ENCODE measurements at regions not wholly inside any gene's neighbourhood (a gene's known extent, or its start where the extent isn't known, plus 50 kb on each side); places are given as distances from the start of the nearest gene placed in this dataset.

DNA sequence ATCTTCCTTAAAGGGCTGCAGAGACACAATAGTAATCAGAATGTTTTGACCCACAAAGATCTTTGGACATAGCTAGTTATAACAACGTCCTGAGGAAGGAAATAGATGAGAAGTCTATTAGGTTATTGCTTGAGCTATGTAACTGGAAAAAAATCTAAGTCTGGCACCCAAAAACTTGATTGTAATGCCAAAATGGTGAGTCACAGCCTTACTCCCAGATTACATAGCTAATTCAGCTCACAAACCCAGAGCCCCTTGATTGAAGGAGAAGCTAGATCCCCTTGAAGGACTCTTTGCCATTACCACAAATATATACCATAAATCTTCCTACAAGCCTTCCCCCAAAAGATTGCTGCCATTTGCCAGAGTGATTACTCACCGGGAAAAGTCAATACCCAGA is 341.8 kb upstream of the KIF2A start:
- H3K4me3 ChIP-seq, result no peak overlapping the region
- TF ChIP-seq, protein P1, sequence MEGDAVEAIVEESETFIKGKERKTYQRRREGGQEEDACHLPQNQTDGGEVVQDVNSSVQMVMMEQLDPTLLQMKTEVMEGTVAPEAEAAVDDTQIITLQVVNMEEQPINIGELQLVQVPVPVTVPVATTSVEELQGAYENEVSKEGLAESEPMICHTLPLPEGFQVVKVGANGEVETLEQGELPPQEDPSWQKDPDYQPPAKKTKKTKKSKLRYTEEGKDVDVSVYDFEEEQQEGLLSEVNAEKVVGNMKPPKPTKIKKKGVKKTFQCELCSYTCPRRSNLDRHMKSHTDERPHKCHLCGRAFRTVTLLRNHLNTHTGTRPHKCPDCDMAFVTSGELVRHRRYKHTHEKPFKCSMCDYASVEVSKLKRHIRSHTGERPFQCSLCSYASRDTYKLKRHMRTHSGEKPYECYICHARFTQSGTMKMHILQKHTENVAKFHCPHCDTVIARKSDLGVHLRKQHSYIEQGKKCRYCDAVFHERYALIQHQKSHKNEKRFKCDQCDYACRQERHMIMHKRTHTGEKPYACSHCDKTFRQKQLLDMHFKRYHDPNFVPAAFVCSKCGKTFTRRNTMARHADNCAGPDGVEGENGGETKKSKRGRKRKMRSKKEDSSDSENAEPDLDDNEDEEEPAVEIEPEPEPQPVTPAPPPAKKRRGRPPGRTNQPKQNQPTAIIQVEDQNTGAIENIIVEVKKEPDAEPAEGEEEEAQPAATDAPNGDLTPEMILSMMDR (IDR thresholded peaks at IDR 0.05; ENCODE audit: low read depth, low read length), result no peak
- H3K9me3 ChIP-seq (ENCODE audit: low read depth), result no peaks in the 10 kb centered on the region
- no peaks in the 10 kb centered on the region for H3K36me3 ChIP-seq
- H3K4me1 ChIP-seq (ENCODE audit: low read depth), result no peaks in the 10 kb centered on the region
- peak in 1 of 2 donors; percentile 0 for DNase-seq (ENCODE audit: low read depth in 1 of 2, low spot score in 1 of 2)
- no peak overlapping the region for H3K27ac ChIP-seq
- no peaks in the 10 kb centered on the region for H3K27me3 ChIP-seq

DNA sequence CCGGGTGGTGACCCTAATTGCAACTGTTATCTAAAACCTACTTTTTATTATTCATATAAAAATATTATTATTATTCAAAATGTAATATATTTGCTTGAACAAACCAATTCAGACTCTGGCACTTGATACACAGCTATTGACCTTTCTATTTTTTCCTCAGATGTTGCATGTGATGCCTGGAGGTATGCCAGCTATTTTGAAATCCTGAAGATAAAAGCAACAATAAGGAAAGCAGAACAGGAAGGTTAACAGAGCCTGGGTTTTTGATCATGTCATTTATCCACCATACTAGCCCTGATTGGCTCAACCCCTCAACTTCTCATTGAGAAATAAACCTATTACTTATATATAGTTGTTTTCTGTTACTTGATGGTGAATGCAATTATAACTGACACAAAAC is 340.9 kb upstream of the KIF2A start:
- Histone ChIP-seq H3K27me3 (no peaks in the 10 kb centered on the region), H3K4me3 (no peak overlapping the region), H3K9me3 (ENCODE audit: low read depth) (no peaks in the 10 kb centered on the region), H3K4me1 (ENCODE audit: low read depth) (no peaks in the 10 kb centered on the region), H3K36me3 (no peaks in the 10 kb centered on the region), H3K27ac (no peak overlapping the region)
- no peak for DNase-seq (ENCODE audit: low read depth in 1 of 2, low spot score in 1 of 2)
- TF ChIP-seq, protein P1 (IDR thresholded peaks at IDR 0.05; ENCODE audit: low read depth, low read length), result no peak

DNA sequence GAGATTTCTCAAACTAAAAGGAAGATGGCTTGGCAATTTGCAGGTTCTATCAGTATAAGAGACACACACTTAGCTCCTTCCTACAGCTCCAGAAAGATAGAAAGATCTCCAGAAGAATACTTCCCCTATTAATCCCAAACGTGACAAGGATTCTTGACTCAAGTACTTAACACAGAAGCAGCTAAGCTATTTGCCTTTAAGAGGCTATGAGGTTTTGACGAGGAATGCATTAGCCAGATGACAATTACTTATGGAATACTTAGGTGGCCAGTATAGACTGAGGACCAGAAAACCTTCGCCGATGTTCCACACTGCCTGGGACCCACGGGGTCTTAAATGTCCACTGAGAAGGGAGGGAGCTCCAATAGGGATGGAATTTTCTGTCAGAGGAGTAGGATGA is 340.5 kb upstream of the KIF2A start:
- no peak overlapping the region for H3K4me3 ChIP-seq
- TF ChIP-seq, protein P1 (IDR thresholded peaks at IDR 0.05; ENCODE audit: low read depth, low read length), result no peak
- H3K27me3 ChIP-seq, result no peaks in the 10 kb centered on the region
- no peaks in the 10 kb centered on the region for H3K9me3 ChIP-seq (ENCODE audit: low read depth)
- no peaks in the 10 kb centered on the region for H3K4me1 ChIP-seq (ENCODE audit: low read depth)
- DNase-seq (ENCODE audit: low read depth in 1 of 2, low spot score in 1 of 2), result no peak
- no peaks in the 10 kb centered on the region for H3K36me3 ChIP-seq
- no peak overlapping the region for H3K27ac ChIP-seq

DNA sequence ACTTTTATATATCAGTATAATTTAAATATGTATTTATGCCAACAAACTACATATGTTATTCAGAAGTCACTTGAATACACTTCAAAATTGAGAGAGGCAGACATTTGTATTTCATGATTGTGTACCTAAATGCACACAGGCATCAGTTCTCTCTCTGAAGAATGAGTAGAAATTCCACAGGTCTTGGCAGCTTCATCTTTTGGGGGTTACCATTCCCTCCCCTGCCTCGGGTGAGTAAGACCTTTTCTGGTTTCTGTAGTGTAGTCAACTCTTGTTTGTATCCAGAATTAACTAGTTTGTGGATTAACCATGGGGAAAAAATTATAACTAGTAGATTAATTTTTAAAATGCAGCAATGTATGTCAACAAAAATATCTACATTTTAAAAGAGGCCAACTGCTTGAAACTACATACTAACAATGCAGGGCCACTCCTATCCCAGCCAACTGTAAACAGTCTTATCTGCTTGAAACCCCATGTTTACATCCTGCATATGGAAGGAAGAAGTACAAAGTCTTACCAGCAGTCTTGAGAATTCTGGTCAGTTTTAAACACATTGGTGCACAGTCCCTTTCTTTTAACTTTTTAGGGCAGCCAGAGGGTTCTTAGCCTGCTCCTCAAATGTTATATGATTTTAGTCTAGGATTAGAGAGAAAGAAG is 339.6 kb upstream of the KIF2A start:
- no peak overlapping the region for H3K4me3 ChIP-seq
- H3K27ac ChIP-seq, result no peak overlapping the region
- H3K36me3 ChIP-seq, result no peaks in the 10 kb centered on the region
- TF ChIP-seq, protein P1 (IDR thresholded peaks at IDR 0.05; ENCODE audit: low read depth, low read length), result no peak
- no peaks in the 10 kb centered on the region for H3K27me3 ChIP-seq
- no peak for DNase-seq (ENCODE audit: low read depth in 1 of 2, low spot score in 1 of 2)
- no peaks in the 10 kb centered on the region for H3K4me1 ChIP-seq (ENCODE audit: low read depth)
- no peaks in the 10 kb centered on the region for H3K9me3 ChIP-seq (ENCODE audit: low read depth)

DNA sequence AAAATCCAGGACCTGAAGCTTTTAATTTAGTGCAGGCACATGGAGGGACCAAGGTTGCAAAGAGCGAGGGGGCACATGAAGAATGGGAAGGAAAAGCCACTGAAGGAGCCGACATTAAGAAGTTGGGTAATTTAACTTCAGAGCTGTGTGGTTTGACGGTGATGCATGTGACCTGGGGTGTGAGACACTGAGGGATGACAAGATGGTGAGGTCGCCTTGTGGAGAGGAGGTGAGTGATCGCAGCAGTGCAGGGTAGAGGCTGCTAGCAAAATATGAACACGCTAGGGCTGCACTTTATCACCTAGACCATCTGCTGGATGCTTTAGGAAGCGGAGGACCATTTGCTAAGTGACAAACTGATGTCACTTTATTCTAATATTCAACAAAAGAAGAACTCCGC is 339.0 kb upstream of the KIF2A start:
- DNase-seq (ENCODE audit: low read depth in 1 of 2, low spot score in 1 of 2), result no peak
- H3K27me3 ChIP-seq, result no peaks in the 10 kb centered on the region
- no peaks in the 10 kb centered on the region for H3K4me1 ChIP-seq (ENCODE audit: low read depth)
- H3K27ac ChIP-seq, result no peak overlapping the region
- H3K36me3 ChIP-seq, result no peaks in the 10 kb centered on the region
- TF ChIP-seq, protein P1 (IDR thresholded peaks at IDR 0.05; ENCODE audit: low read depth, low read length), result no peak
- no peak overlapping the region for H3K4me3 ChIP-seq
- no peaks in the 10 kb centered on the region for H3K9me3 ChIP-seq (ENCODE audit: low read depth)

Measured in cardiac muscle cell (in vitro differentiated cells and primary cell).